H54 (cell line): ENCODE measurements at regions not wholly inside any gene's neighbourhood (a gene's known extent, or its start where the extent isn't known, plus 50 kb on each side); places are given as distances from the start of the nearest gene placed in this dataset.
"Not testable (repeated sequence)": the region's sequence is repeated elsewhere in the genome, so short reads cannot be mapped to it uniquely, and the experiment has no call there.

Experiments used
- DNase-seq: peaks from one replicate; pipeline ENCODE4 v3.0.0; 2011; ENCODE audit warnings: low spot score, mixed read lengths; ENCODE audit not compliant: insufficient read length
- FAIRE-seq: peaks from 3 replicates; lab custom pipeline; 2011; peaks lifted over from hg19 to GRCh38; lab: Jason Lieb, UNC
- POLR2A ChIP-seq: IDR thresholded peaks from 2 replicates; pipeline ENCODE4 v1.6.1; 2011; ENCODE audit warnings: low read depth, mild to moderate bottlenecking, low read length

- no peak for FAIRE-seq
- no peak for DNase-seq
- TF ChIP-seq POLR2A: no peak
These were observed 234.8 kb upstream of the TENT5A start for GRCh38 chr6:81987293-81987692.

DNA sequence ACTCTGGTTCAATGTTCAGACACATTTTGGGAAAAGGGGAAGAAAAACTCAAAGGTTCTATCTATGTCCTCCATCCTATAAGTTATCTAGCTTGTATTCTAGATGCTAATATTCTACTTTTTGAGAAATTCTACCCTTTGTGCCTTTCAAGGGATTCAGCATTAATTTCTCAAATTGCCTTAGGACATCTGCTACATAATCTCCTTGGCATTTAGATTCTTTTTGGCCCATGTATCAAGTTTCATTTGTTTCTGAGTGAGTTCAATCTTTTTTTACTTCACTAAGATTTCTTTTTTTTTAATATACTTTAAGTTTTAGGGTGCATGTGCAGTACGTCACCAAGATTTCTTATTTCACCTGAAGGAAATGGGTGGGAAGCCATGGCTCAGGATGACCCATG lies 232.7 kb upstream of the TENT5A start:
- no peak for TF ChIP-seq POLR2A
- FAIRE-seq (no peak), DNase-seq (no peak)

GRCh38 chr6:81984599-81984998 lies 232.1 kb upstream of the TENT5A start:
- DNase-seq: no peak
- no peak for FAIRE-seq
- TF ChIP-seq POLR2A: no peak

GRCh38 chr6:81981812-81982211 lies 229.3 kb upstream of the TENT5A start:
- TF ChIP-seq POLR2A: no peak
- FAIRE-seq (peak; percentile 95), DNase-seq (peak; percentile 18)

GRCh38 chr6:81979767-81980166 lies 227.3 kb upstream of the TENT5A start:
- no peak for DNase-seq
- no peak for FAIRE-seq
- TF ChIP-seq POLR2A: no peak

DNA sequence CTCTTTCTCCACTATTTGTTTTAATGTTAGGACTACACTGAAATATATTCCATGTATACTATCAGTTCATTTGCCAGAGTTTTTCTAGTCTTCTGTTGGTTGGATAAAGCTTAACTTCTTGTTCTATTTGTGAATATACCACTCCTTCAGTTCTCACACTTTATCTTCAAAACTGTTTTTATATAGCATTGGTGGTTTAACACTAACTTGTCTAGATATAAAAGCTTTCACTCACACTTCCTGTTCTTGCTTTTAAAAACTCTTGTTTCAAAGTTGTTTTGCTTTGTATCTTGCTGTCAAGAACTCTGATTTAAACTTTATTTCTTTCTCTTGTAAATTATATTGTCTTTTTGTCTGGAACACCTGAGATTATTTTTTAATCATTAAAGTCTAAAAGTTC lies 226.8 kb upstream of the TENT5A start:
- DNase-seq (no peak), FAIRE-seq (no peak)
- TF ChIP-seq POLR2A: no peak

DNA sequence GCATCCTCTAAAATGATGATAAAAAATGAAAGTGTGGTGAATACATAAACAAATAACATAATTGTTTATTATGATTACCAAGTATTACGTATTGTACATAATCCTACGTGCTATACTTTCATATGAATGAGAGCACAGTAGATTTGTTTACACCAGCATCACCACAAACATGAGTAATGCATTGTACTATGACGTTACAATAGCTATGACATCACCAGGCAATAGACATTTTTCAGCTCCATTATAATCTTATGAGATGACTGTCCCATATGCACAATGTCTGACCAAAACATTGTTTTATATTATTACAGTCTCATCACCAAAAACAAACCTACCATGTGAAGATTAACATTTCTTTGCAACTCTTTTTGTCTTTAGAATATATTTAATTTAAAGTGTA lies 225.7 kb upstream of the TENT5A start:
- no peak for TF ChIP-seq POLR2A
- FAIRE-seq (no peak), DNase-seq (no peak)

DNA sequence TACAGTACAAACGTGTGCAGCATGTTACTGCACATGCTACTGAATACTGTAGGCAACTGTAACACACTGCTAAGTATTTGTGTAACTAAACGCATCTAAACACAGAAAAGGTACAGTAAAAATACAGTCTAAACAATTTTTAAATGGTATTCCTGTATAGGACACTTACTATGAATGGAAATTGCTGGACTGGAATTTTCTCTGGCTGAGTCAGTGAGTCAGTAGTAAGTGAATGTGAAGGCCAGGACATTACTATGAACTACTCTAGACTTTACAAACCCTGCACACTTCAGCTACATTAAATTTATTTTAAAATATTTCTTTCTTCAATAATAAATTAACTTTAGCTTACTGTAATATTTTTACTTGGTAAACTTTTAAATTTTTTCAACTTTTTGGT lies 225.0 kb upstream of the TENT5A start:
- TF ChIP-seq POLR2A: no peak
- peak; percentile 33 for FAIRE-seq
- DNase-seq: no peak

DNA sequence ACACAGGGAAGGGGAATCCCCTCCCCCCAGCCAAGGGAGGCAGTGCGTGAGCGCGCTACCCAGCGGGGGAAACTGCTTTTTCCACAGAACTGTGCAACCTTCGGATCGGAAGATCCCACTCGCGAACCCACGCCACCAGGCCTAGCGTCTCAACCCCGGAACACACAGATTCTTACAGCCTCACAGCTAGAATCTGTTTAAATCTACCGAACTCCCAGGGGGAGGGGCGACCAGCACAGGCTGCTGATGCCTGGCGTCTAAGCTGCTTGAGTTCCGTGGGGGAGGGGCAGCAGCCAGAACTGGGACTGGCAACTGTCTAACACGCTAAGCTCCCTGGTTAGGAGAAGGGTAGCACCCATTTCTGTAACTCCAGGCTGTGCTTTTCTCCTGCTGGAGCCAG lies 217.3 kb upstream of the TENT5A start:
- FAIRE-seq: no peak
- TF ChIP-seq POLR2A: no peak

DNA sequence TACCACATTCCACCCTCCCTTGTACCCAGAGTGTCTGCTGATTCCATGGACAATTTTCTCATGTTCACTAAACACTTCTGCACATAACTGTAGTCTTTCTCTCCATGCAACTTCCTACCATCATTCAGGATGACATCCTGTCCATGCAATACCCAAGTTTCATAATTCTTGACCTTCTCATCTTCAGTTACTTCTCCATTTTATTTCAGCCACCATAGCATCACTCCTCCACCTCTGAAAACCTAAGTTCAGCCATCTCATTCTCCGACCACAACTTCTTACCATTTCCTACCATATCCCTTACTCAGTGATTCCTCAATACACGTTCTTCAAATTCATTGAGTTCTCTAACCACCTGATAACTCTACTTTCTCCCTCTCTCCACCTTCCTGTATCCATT lies 216.5 kb upstream of the TENT5A start:
- FAIRE-seq (no peak), DNase-seq (no peak)
- no peak for TF ChIP-seq POLR2A

More for the DNA sequence above, 217.3 kb upstream of the TENT5A start:
- DNase-seq: no peak

GRCh38 chr6:81966968-81967367 lies 214.5 kb upstream of the TENT5A start:
- no peak for DNase-seq
- FAIRE-seq: no peak
- no peak for TF ChIP-seq POLR2A

GRCh38 chr6:81962198-81962597 lies 209.7 kb upstream of the TENT5A start:
- FAIRE-seq (no peak), DNase-seq (no peak)
- TF ChIP-seq POLR2A: no peak

GRCh38 chr6:81950877-81951276 lies 198.4 kb upstream of the TENT5A start:
- no peak for TF ChIP-seq POLR2A
- DNase-seq (peak; percentile 9), FAIRE-seq (peak; percentile 96)

DNA sequence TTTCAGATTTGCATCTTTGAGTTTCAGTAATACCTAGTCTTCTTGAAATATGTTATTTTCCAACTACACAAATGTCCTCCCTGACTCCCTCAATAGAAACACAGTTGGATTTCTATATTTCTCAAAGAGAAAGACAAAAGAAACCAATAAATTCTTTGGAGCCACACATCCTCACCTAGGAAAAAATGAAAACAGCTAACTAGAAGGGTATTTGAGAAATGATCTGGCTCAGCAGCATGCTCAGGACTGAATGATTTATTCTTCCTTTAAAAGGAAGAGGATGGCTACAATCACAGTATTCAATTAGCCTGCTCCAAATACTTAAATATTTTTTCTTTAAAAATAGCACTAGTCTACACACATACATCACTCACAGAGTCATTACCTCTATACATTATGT lies 196.4 kb upstream of the TENT5A start:
- FAIRE-seq (no peak), DNase-seq (no peak)
- TF ChIP-seq POLR2A: no peak

- DNase-seq, FAIRE-seq: not testable (repeated sequence)
These were observed 195.7 kb upstream of the TENT5A start for GRCh38 chr6:81948196-81948595.

GRCh38 chr6:81944661-81945060 lies 192.2 kb upstream of the TENT5A start:
- no peak for TF ChIP-seq POLR2A
- DNase-seq: no peak
- FAIRE-seq: no peak

DNA sequence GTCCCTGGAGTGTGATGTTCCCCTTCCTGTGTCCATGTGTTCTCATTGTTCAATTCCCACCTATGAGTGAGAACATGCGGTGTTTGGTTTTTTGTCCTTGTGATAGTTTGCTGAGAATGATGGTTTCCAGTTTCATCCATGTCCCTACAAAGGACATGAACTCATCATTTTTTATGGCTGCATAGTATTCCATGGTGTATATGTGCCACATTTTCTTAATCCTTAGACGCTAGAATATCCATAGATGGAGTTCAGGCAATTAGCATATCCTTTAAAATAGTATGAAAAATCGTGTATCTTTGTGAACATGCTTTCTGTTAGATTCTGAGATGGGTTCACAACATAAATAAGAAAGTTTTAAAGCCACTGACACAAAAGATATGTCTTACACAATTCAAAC lies 190.4 kb upstream of the TENT5A start:
- not testable (repeated sequence) for FAIRE-seq

More for the DNA sequence above, 190.4 kb upstream of the TENT5A start:
- DNase-seq: not testable (repeated sequence)
